ENCODE measurements at regions not wholly inside any gene's neighbourhood (a gene's known extent, or its start where the extent isn't known, plus 50 kb on each side); places are given as distances from the start of the nearest gene placed in this dataset.

DNA sequence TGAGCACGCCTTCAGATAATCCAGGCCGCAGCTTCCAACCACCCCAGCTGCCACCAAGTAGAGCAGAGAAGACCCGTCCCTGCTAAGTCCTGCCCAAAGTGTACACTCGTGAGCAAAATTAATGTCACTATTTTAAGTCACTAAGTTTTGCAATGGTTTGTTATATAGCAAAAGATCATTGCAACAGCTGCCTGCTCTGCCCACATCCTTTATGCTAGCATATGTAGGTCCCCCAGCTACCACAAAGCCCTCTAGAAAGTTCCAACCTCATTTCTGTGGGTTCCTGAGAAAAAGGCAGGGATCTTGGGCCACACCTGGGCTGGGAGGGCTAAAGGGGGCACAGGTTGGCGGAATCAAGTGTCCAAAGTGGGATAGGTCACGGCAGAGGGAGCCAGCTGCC, 346.9 kb downstream of the BCOR start:
- TF ChIP-seq POLR2A (IDR thresholded peaks at IDR 0.05): no peak
- TF ChIP-seq CTCF (IDR thresholded peaks at IDR 0.05): no peak

All from thyroid gland (tissue), 4 donors.